Hematopoietic multipotent progenitor cell treated with erythropoietin and hydrocortisone succinate and interleukin-3 and kit ligand, for 4 days (in vitro differentiated cells): ENCODE measurements at regions not wholly inside any gene's neighbourhood (a gene's known extent, or its start where the extent isn't known, plus 50 kb on each side); places are given as distances from the start of the nearest gene placed in this dataset.
"Not testable (repeated sequence)": the region's sequence is repeated elsewhere in the genome, so short reads cannot be mapped to it uniquely, and the experiment has no call there.

Experiments
- DNase-seq: peaks from one replicate; pipeline ENCODE4 v3.0.0-alpha.2; 2015

GRCh38 chr17:27365329-27365945 is 71.5 kb downstream of the WSB1 start:
- DNase-seq, result peak; percentile 89

DNA sequence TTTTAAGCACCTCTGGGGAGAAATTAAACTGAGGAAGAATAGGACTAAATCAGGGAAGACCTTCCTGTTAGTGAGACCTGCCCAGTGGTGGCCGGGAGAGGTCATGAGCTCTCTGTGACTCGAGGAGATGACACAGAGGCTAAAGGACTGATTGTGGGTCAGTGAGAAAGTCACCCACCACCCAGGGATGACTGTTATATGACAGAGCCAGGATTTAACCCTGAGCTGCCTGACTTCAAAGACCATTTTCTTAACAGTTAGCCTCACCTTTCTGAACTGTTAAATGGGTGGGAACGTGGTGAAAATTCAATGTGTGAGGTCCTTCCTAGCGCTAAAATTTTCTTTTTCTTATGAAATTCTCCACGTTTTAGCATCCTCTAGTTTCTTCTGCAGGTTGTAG is 72.5 kb downstream of the WSB1 start:
- no peak for DNase-seq

- DNase-seq, result peak; percentile 91
Observed at GRCh38 chr17:27367121-27367981, 73.4 kb downstream of the WSB1 start.

DNA sequence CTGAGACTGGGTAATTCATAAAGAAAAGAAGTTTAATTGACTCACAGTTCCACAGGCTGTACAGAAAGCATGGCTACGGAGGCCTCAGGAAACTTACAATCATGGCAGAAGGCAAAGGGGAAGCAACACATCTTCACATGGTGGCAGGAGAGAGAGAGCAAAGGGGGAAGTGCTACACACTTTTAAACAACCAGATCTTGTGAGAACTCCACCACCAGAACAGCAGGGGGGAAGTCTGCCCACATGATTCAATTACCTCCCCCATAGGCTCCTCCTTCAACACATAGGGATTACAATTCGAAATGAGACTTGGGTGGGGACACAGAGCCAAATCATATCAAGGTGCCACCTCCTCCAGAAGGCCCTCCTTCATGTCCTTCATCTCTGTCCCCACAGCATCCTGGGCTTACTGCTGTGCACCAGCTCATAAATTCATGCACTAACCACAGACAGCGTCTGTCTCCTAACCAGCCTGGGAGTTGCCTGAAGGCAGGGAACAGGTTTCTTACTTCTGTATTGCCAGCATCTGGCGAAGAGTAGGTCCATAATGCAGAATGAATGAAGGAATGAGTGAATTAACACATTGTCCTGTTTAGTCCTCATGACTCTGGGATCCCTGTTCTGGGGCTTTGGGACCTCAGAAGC is 74.4 kb downstream of the WSB1 start:
- DNase-seq, result peak; percentile 66

GRCh38 chr17:27368980-27369379 is 75.1 kb downstream of the WSB1 start:
- DNase-seq, result no peak

GRCh38 chr17:27370776-27371175 is 76.9 kb downstream of the WSB1 start:
- DNase-seq, result peak; percentile 46

DNA sequence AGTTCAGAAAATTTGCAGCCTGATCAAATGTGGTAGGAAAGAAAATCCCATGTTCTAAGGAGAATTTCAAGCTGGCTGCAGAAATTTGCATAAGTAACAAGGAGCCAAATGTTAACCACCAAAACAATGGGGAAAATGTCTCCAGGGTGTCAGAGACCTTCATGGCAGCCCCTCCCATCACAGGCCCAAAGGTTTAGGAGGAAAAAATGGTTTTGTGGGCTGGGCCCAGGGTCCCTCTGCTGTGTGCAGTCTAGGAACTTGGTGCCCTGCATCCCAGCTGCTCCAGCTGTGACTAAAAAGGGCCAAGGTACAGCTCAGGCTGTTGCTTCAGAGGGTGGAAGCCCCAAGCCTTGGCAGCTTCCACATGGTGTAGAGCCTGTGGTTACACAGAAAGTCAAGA is 79.8 kb downstream of the WSB1 start:
- not testable (repeated sequence) for DNase-seq

GRCh38 chr17:27376637-27377547 is 79.4 kb upstream of the KSR1 start:
- DNase-seq, result no peak

DNA sequence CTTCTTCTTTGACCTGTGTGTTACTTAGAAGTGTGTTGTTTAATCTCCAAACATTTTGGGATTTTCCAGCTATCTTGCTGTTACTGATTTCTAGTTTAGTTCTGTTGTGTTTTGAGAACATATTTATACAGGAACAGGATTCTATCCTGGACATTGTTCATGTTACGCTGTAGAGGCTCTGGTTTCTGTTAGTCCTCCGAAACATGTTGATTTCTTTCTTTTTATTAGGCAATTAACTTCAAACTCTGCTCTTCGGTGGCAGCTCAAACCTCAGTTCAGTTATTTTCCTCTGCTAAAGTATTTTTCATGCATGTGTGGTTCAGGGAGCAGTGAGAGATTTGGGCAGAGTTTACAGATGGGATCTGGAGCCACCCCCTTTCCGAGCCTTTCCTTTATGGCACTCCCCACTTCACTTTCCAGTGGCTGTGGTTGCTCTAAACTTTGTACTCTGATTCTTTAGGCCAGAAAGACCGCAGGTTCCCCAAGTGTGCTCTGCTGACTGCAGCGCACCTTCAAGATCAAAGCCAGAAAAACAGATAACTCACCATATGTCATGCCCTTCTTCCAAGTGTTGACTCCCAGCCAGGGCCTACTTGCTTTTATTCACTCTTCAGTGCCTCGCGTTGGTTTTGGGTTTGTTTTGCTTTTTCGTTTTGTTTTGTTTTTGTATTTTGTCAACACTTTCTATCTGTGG is 77.6 kb upstream of the KSR1 start:
- no peak for DNase-seq

DNA sequence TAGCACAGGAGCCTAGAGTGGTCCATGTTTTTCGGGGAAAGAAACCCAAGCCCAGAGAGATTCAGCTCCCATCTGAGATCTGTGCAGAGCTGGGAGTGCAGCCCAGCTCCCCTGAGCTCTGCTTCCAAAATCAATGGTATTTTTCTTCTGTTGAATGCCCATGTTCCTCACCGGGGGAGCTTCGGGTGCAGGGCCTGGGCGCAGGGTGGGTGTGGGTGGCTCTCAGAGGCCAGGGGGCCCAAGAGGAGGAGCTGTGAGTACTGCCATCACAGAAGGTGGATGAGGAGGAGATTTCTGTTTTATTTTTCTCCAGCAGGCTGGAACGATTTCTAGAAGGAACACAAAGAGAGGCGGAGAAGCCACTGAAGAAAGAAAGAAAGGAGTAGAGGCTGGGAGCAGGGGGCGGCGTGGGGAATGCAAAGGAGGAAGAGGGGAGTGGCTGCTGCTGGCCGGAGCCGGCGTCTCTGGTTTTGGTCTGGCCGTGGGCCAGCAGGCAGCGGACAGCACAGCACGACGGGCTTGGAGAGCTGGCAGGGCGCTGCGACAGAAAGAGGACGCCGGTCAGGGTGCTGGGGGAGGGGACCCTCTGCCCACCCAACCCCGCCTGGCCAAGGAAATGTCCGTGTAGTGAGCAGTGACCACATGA is 76.2 kb upstream of the KSR1 start:
- peak; percentile 55 for DNase-seq

GRCh38 chr17:27380551-27380950 is 75.7 kb upstream of the KSR1 start:
- DNase-seq, result no peak

GRCh38 chr17:27381007-27381501 is 75.2 kb upstream of the KSR1 start:
- DNase-seq, result peak; percentile 93

- no peak for DNase-seq
Observed at GRCh38 chr17:27382025-27382424, 74.2 kb upstream of the KSR1 start.

- DNase-seq, result no peak
Observed at GRCh38 chr17:27384261-27384701, 72.0 kb upstream of the KSR1 start.

- no peak for DNase-seq
Observed at GRCh38 chr17:27384726-27385125, 71.5 kb upstream of the KSR1 start.

DNA sequence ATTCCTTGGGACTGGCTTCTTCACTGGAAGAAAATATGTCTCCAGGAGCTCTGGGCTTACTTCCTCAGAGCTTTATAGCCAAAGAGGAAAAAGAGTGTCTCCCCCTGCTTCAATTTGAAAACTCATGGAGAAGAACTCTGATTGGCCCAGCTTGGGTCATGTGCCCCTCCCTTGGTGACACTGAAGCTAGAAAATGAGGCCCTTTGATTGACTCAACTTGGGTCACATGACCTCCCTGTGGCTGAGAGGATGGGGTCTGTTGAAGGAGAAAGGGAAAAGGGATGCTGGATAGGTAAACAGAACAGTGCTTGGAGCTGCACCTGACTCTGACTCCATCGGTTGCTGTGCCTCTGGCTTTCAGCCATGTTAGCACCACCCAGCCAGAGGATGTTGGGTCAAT is 70.6 kb upstream of the KSR1 start:
- no peak for DNase-seq

DNA sequence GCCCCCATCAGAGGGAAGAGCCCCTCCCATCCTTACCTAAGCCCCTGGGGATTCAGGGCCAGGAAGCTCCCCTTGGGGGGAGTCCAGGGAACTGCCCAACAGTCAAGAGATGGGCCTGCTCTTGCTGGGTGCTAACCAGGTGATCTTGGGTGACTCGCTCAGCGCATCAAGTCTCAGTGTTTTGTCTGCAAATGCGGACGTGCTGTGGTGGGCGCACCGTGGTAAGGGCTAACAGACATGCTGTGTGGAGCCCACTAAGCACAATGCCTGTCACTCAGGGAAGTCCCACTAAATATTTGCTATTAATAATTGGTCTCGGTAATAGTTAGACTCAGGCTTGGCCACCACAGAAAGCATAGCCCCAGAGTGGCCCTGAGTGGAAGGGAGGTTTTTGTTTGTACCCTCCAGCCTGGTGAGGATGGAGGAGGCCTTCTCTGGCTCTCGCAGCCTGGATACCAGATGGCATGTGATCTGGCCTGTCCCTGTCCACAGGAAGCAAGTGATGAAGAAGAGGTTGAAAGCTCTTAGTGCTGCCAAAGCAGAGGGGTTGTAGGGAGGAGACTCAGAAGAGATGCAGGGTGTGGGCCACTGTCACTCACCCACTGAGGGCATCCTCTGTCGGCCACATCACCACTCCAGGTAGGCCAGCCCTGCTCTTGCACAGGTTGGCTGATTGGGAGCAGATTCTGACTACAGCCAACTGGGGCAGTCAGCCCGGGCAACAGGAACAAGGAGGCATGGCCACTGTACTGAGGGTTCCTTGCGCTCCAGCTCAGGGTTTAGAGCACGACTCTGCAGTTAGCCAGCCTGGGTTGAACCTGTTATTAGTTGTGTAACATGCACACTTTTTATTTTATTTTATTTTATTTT is 69.8 kb upstream of the KSR1 start:
- no peak for DNase-seq

GRCh38 chr17:27389542-27390140 is 66.6 kb upstream of the KSR1 start:
- no peak for DNase-seq

GRCh38 chr17:27390540-27390939 is 65.7 kb upstream of the KSR1 start:
- no peak for DNase-seq

DNA sequence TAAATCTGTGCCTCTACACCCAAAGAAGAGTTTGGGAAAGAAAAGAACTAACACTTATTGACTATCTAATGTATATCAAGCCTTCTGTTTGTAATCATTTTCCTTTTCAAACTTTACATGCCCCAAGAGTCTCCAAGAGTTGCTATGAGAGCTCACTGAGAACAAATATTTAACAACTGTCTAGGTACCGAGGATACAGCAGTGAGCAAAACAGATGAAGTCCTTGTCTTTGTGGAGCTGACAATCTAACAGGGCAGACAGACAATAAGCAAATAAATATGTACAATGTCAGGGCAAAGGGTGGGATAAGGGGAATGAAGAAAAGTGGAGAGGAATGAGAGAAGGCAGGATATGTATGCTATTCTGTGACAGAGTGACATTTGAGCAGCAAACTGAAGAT is 64.8 kb upstream of the KSR1 start:
- no peak for DNase-seq
